PC-3 (cell line): ENCODE measurements at regions not wholly inside any gene's neighbourhood (a gene's known extent, or its start where the extent isn't known, plus 50 kb on each side); places are given as distances from the start of the nearest gene placed in this dataset.

Experiments
- EZH2 ChIP-seq: fragments of 300-600 bp; sonication (generic); IDR thresholded peaks from one replicate; pipeline ENCODE4 v1.6.1; 2017; ENCODE audit warnings: antibody characterized with exemption, mild to moderate bottlenecking, low read length; ENCODE audit not compliant: unreplicated experiment
- EZH2phosphoT487 ChIP-seq: fragments of 300-600 bp; sonication (generic); IDR thresholded peaks from 2 replicates; pipeline ENCODE4 v1.6.1; 2018; ENCODE audit warnings: mild to moderate bottlenecking, antibody characterized with exemption, low read length, borderline replicate concordance
- TF ChIP-seq, protein P1 (sequence below): fragments of 300-600 bp; sonication (generic); conservative IDR thresholded peaks from 2 replicates; pipeline ENCODE4 v1.5.1; 2017; ENCODE audit warnings: antibody characterized with exemption, low read depth, mild to moderate bottlenecking, low read length

DNA sequence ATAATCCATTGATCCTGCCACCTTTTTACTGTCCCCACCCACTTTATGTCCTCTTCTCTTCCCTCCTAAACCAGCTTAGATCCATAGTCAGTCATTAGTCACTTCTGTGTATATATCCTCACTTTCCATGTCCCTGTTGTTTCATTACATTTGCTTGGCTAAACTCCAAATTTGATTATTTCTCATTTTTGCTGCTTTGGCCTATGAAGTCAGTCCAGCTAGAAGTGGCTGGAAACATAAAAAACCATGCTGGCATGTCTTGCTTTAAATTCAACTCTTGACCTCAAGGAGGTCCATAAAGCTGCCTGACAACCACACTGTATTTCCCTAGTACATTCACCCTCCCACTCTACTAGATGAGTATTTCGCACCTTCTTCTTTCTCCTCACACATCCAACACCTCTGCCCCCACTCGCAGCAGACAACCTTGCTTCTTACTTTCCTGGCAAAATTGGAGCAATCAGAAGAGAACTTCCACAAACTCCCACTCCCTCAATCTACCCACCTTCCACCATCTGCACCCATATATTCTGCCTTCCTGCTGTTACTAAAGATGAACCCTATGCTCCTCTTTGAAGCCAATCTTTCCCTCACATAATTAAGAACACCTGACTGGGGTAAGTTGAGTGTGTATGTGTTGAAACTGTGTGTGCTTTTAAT, 72.1 kb downstream of the ZNF648 start:
- TF ChIP-seq, protein P1, sequence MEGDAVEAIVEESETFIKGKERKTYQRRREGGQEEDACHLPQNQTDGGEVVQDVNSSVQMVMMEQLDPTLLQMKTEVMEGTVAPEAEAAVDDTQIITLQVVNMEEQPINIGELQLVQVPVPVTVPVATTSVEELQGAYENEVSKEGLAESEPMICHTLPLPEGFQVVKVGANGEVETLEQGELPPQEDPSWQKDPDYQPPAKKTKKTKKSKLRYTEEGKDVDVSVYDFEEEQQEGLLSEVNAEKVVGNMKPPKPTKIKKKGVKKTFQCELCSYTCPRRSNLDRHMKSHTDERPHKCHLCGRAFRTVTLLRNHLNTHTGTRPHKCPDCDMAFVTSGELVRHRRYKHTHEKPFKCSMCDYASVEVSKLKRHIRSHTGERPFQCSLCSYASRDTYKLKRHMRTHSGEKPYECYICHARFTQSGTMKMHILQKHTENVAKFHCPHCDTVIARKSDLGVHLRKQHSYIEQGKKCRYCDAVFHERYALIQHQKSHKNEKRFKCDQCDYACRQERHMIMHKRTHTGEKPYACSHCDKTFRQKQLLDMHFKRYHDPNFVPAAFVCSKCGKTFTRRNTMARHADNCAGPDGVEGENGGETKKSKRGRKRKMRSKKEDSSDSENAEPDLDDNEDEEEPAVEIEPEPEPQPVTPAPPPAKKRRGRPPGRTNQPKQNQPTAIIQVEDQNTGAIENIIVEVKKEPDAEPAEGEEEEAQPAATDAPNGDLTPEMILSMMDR: no peak
- no peak for TF ChIP-seq EZH2phosphoT487
- TF ChIP-seq EZH2: no peak
